Umbilical cord (tissue), 1 donor: ENCODE measurements at regions not wholly inside any gene's neighbourhood (a gene's known extent, or its start where the extent isn't known, plus 50 kb on each side); places are given as distances from the start of the nearest gene placed in this dataset.
"Not testable (repeated sequence)": the region's sequence is repeated elsewhere in the genome, so short reads cannot be mapped to it uniquely, and the experiment has no call there.

Experiments
- DNase-seq: peaks from one replicate; pipeline ENCODE4 v3.0.0-alpha.2; 2015; ENCODE audit warnings: low spot score

DNA sequence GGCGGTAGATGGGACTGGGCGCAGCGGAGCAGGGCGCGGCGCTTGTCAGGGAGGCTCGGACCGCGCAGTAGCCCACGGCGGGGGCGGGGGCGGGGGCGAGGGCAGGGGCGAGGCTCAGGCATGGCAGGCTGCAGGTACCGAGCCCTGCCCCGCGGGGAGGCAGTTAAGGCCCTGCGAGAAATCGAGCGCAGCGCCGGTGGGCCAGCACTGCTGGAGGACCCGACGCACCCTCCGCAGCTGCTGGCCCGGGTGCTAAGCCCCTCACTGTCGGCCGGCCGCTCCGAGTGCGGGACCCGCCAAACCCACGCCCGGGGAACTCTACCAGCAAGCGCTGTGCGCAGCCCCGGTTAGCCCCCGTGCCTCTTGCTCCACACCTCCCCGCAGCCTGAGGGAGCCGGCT is 90.2 kb upstream of the RPL38 start:
- no peak for DNase-seq

DNA sequence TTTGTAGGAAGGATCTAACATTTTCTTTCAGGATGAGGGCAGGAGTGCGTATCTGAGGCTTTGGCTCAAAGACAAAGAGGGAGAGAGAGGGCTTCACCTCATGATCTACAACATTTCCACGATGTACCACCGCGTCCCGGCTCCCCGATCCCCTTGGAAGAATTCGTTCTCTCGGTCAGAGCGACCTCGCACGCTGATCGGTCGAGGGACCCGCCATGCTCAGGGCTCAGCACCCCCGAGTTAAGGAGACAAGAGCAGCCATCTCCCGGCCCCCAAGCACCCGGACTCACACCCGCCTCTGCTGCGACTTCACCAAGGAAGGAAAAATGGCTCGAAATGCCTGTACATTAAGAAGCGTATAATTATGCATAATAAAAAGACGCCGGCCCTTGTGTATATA is 89.5 kb upstream of the RPL38 start:
- no peak for DNase-seq

DNA sequence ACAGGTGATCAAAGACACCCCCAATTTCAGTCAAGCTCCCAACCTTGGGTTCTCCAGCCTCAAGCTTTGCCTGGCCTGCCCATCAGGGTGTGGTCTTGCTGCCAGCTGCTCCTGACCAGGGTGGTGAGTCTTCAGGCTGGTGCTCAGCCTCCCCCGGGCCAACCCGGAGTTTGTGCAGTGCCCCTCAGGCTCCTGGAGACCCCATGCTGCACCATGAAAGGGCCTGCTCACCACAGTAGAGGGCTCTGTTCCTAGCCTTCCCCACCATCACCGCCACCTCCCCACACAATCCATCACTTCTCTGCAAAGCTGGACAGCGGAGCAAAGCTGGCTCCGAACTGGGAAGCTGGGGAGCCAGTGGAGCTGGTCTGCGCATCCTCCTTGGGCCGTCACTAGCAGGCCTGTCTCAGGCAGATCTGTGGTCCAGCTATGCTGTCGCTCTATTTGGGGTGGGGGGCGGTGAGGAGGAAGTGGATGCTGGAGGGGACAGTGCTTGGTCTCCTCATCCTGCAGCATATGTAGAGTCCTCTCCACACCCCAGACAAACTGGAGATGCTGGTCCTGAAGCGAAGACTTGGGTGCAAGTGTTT is 88.5 kb upstream of the RPL38 start:
- no peak for DNase-seq

DNA sequence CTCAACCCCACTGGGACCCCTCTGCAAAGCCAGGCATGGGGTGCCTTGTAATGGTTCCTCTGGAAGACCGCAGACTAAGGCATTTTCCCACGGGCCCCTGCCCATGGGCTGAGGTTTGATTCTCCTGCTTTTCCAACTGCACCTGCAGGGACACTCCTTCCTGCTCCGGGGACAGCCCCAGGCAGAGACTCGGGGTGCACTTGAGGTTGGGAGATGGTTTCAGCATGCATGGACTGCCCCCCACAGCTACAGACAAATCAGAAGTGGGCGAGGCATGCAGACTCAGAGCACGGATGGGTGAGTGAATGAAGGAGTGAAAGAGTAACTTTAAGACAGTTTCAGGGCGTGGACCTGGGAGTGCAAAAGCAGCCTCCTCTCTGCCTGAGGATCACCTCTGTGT is 87.9 kb upstream of the RPL38 start:
- no peak for DNase-seq

DNA sequence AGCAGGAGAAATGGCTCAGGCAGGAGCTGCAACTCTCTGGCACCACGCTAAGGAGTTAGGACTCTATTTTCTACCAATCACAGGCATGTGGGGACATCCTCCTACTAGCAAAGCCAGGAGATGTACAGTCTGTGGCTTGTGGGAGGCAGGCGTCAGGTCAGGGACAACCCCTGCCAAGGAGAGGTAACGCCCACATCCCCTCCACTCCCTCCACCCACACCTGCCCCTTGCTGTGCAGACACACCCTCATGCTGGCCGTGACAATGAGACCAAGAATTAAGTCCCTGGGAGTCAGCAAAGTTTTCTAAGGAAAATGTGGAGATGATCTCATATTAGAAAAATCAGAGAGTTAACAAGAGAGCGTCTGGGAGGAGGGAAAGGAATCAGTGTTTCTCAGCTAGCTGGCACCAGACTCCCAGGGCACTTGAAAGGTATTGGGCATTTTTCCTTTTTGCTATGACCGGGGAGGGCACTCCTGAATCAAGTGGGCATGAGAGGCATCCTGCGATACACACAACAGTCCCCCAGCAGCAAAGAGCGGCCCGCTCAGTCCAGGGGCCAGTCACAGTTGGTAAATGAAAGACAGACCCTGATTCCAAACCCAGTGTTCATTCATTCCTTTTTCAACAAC is 87.3 kb upstream of the RPL38 start:
- DNase-seq: peak; percentile 42

DNA sequence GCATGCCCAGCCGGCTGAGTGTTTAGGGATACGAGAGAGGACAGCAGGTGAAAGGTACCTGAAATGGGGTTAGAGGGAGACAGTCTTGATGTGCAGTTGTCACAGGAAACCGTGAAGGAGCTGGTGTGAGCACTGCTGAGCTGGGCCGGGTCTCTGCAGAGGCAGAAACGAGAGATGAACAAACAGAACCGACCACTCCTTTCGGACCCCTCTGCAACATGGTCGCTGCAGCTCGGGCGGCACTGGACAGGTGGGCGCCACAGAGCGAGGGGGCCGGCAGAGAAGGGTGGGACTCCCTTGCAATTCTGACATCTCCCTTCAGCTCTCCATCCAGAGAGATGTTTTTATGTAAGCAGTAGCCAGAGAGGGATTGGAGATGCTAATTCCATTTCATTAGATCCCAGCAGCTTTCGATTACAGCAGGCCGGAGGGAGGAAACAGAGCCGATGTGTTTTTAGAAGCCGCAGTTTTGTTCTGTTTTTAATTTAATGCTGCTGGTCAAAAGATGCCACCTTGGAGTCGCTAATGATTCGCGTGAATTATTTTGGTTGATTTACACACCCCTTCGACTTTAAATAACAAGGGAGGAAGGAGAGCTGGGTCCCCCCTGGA is 86.3 kb upstream of the RPL38 start:
- DNase-seq: no peak

DNA sequence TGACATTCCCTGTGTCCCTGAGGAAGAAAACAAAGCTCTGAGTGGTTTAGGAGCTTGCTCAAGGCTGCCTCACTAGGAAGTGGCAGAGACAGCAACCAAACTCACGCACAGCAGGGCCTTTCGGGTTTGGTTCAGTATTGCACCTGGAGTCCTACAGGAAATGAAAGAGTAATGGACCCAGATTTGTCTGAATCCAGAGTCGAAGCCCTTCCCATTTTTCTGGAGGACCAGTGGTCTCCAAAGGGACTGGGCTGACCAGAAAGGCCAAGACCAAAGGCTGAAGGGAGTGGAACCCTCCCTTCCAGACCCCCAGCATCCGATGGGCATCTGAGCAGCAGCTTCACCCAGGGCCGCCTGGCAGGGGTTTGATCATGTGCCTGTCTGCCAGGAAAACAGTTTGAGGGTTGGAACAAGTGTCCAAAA is 85.5 kb upstream of the RPL38 start:
- DNase-seq: no peak

DNA sequence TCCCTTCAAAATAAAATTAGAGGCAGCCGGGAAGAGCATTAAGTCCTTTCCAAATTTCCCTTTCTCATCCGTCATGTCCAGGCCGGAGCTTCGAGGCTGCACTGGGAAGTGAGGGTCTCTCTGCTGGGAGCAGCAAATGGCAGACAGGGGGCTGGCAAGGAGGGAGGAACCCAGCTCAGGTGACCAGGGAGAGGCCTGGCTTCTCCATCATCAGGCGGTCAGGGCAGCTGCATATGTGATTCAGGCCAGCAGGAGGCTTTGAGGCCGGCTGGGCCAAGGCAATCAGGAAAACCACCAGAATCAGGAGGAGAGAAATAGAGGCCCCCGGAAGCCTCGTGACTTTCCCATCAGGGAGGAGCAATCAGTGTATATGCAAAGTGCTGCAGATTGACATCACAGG is 85.0 kb upstream of the RPL38 start:
- no peak for DNase-seq

DNA sequence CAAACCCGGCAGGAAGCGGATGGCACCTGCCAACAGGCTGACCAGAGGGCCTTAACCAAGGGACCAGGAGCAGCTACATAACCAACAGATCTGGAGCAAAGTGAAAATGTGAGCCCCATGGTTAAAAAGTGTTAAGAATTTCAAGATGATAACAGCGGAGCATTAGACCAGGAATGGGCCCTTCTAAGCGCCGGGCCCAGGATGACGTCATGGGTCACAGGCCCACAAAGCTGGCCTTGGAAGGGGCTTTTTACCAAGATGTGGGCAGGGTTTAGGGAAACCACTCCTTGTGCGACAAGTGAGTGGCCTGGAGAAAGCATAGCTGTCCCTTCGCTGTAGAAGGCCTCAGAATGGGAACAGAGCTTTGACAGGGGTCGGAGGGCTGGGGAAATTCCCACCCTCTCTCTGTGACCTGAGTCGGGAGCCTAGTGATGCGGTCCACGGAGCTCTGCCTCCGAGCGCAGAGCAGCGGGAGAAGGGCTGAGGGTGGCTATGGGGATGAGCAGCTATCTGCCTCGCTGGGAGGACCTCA is 84.4 kb upstream of the RPL38 start:
- DNase-seq: no peak

DNA sequence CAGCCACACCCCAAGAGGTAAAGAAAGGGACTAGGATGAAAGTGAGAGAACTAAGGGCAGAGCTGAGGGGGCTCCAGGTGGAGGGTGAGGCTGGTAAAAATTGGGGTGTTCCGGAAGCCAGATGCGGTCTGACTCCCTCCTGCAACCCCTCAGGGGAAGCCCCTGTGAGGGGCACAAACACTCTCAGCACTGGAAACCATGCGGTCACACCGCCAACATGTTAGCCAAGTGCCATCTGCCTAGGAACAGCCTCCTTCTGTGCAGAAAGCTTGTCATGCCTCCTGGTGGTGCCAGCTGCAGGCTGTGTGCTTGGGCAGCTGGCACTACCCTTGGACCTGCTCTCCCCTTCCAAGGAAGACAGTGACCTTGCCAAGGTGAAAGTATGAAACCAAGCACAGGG is 83.5 kb upstream of the RPL38 start:
- DNase-seq: no peak

DNA sequence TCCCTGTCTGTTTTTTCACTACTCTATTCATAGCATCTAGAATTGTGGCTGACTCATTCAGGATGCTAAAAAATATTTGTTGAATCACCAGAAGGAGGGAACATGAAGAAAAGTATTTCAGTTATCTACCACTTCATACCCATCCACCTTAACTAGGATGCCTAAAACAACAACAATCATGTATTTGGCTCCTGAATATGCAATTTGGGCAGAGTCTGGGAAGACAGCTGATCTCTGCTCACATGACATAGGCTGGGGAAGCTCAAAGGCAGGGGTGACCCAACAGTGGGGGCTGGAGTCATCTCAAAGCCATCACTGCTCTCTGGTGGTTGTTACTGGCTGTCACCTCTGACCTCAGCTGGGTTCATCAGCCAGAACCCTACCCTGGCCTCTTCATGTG is 80.1 kb upstream of the RPL38 start:
- DNase-seq: peak; percentile 65

DNA sequence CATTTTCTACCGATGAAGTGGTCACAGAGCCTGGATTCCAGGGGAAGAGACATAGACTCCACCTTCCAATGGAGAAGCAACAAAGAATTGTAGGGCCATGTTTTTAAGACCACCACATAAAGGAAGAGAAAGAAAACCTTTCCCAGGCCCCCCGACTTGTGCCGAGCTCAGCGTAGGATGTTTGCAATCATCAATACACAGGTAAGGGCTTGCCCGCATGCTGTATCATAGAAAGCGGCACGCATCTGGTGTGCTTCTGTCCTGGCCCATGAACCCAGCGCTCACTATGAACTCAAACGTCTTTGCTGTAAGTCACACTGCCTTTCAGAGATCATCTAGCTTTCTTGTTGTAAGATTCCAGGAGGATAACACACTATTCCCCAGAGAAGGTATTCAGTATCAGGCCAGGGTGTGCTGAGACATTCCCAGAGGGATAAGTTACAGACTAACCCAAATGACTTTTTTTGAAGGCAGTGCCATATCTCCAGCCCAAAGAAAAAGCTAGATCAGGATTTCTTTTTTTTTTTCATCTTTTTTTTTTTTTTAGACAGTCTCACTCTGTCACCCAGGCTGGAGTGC is 79.5 kb upstream of the RPL38 start:
- no peak for DNase-seq

DNA sequence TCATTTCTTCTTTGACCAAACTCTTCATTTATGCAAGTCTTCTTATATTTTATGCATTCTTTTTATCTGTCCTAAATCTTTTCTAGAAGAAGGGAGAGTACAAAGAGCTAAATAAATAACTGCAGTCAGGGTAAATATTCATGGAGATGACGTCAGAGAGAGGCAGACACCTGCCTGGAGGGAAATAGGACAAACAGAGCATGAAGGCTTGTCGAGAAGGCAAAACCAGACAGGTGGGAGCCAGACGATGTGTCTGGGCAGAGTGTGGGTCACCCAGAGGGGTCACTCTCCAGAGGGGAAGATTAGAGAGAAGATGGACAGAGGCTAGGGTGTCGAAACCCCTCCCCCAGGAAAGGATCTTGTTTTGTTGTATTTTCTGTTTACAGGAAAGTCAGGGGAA is 78.3 kb upstream of the RPL38 start:
- DNase-seq: no peak

DNA sequence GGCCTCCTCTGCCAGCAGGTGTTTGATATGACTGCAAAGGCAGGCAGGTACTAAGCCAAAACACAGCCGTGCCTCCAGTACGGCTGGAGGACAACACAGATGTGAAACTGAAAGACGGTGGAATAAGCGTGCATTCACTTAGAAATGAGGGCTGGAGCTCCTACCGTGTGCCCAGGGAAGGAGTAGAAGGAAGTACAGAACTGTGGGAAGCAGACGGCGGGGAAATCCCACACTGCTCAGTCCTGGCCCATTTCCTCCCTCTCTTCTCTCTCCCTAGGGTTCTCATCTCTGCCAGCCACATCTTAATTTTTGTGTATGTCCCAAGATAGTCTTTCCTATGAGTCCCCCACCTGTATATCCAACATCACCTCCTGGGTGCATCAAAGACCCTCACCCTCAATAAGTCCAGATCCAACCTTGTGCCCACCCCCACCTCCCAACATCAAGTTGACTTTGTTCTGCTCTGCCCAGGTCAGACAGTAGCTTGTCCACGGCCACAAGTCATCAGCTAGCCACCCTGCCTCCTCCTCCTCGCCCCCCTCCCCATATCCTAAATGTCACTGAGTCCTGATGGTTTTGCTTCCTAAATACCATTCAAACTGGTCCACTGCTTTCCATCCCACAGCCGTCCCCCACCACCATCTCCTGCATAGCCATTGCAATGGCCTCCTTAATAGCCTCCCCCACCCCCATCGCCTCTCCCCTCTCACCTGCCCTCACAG is 77.1 kb upstream of the RPL38 start:
- no peak for DNase-seq

DNA sequence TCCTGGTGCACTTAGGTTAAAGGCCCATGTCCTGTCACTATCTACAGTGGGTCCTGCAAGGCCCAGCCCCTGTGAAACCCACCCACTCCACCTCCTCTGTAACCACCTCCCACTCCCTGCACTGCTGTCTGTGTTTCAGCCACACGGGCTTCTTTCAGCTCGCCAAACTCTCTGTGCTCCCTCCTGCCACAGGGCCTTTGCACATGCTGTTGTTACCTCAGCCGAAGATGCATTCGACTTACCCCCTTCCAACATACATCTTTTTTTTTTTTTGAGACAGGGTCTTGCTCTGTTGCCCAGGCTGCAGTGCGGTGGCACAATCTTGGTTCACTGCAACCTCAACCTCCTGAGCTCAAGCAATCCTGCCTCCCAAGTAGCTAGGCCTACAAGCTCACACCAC is 76.5 kb upstream of the RPL38 start:
- no peak for DNase-seq

DNA sequence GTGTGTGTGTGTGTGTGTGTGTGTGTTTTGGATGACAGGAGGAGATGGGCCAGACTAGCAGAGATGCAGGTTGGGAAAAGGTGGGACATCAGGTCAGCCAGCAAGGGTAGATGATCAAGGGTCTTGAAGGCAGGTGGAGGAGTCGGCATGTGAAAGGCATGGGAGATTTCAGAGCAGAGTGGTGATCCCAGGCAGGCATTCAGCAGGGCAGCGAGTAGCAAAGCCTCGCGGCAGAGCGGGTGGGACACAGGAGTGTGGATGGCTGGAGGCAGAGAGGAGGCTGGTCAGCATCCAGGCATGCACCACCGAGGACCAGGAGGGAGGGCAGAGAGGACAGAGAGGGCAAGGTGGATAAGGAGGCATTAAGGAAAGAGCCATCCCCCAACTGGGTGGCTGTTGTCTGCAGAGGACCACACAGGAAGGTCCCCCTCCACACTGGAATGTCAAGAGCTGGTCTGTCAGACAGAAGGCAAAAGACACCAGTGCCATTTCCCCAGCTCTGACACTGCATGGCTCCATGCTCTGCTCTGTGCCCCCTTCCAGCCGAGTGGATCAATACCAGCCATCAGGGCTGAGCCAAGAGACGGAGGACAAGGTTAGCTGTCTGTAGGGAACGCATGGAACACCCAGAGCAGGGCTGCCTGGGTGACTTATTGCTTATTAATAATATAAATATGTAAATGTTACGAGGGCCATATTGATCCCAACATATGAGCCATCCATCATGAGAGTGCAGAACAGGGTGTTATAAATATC is 74.8 kb upstream of the RPL38 start:
- no peak for DNase-seq

DNA sequence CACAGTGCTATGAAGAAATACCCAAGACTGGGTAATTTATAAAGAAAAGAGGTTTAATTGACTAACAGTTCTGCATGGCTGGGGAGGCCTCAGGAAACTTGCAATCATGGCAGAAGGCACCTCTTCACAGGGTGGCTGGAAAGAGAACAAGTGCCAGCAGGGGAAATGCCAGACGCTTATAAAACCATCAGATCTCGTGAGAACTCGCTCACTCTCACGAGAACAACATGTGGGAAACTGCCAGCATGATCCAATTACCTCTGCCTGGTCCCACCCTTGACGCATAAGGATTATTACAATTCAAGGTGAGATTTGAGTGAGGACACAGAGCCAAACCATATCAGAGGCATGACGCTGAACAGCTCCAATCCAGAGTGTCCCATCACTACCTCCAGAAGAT is 73.7 kb upstream of the RPL38 start:
- DNase-seq: not testable (repeated sequence)

DNA sequence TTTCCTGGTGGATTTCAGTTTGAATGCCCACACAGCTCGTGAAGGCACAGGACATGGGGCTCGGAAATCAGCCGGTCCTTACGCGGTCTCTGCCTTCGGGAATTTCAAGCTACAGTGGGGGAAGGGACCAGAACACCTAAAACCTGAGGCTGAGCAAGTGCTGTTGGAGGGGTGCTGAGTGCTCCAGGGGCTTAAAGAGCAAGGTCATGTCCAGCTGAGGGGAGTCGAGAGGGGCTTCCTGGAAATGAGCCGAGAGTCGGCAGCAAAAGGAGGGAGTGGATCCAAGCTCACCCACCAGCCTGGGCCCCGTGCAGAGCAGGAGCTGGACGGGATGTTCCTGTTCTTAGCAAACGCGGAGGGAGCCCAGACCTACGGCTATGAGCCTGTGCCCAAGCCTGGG is 73.2 kb upstream of the RPL38 start:
- DNase-seq: no peak

DNA sequence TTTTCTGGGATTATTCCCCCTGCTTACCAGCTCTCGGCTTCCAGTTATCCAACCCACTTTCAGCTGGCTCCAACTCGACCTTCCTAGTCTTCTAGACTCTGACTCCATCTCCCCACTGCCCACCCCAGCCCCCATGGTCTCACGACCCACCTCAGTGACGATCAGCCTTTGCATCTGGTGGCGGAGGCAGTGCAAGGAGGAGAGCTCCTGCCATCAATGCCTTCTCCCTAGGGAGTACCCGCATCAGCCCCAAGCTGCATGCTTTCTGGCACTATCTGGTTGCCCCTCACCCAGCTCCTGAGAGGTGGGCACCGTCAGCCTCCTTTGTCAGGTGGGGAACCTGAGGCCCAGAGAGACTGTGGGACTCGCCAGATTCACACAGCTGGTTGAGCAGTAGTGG is 72.6 kb upstream of the RPL38 start:
- DNase-seq: no peak

DNA sequence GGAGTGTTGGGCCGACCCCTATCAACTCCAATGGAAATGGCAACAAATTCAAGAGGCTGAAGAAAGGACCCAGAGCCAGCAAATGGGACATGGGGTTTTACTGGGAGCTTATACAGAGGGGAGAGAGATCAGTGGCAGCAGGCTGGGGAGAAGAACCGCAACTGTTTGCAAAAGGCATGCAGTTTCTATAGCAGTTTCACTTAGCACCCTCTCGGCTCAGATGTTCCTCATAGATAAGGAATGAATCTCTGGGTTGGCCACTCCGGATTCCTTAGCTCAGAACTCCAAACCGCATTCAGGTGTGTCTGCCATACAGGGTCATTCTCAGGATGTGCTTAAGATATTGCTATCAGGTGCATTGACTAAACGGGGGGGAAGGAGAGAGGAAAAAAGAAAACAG is 71.1 kb upstream of the RPL38 start:
- no peak for DNase-seq

DNA sequence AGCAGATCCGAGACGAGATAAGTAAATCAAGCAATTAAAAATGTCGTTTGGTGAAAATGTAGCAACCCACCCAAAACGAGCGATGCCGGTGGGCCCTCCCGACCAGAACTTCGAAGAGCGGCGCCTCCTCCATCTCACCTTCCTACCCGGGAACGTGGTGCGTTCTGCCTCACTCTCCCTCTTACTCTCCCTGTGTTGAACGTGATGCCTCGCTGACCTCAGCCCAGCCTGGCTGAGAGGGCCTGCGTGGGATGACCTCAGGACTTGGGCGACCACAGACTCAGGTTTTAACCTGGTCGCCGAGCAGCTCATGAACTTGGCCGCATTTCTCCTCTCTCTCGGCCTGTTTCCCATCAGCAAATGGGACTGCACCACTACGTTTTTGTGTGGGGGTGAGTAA is 69.7 kb upstream of the RPL38 start:
- no peak for DNase-seq

DNA sequence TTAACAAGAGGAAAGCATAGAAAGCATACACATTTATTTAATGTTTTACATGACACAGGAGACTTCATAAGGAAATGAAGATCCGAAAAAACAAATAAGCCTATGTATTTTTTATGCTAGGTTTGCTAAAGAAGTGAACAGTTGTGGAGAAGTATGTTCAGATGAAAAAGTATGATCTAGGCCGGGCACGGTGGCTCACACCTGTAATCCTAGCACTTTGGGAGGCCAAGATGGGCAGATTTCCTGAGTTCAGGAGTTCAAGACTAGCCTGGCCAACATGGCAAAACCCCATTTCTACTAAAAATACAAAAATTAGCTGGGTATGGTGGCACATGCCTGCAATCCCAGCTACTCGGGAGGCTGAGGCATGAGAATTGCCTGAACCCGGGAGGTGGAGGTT is 69.2 kb upstream of the RPL38 start:
- not testable (repeated sequence) for DNase-seq
